ENCODE measurements at regions not wholly inside any gene's neighbourhood (a gene's known extent, or its start where the extent isn't known, plus 50 kb on each side); places are given as distances from the start of the nearest gene placed in this dataset.

GRCh38 chr2:8453904-8454302, 228.0 kb upstream of the ID2 start:
- Histone ChIP-seq H3K36me3 (no peaks in the 10 kb centered on the region), H3K4me1 (peaks cover 0 to 3% of the 10 kb centered on the region in 2 donors), H3K27ac (peak overlapping the region; percentile 0 to 69), H3K4me3 (no peak overlapping the region), H3K27me3 (peaks cover 0 to 5% of the 10 kb centered on the region in 2 donors), H3K9me3 (no peaks in the 10 kb centered on the region)
- peak; percentile 78 for DNase-seq (ENCODE audit: low spot score)
- no peak for TF ChIP-seq CTCF (IDR thresholded peaks at IDR 0.05)

DNA sequence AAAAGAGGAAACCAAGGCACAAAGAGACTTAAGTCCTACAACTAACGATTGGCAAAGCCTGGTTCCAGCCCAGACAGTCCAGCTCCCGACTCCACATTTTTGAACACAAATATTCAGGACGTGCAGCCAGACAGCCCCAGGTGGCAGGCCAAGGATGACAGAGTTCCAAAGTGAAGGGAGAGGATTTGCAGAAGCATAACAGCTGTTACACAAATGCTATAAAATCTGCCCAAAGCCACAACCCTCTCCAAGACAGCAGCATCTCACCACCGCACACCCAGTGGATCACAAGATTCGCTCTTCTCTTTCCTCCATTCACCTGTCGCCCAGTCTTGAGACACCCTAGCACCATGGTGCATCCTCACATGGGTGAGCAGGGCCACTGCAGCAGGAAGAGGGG, 227.1 kb upstream of the ID2 start:
- no peak for DNase-seq (ENCODE audit: low spot score)
- Histone ChIP-seq H3K27me3 (peaks cover 0 to 5% of the 10 kb centered on the region in 2 donors), H3K4me3 (no peak overlapping the region), H3K9me3 (no peaks in the 10 kb centered on the region), H3K4me1 (peaks cover 0 to 3% of the 10 kb centered on the region in 2 donors), H3K27ac (peak overlapping the region in 1 of 2 donors; percentile 69), H3K36me3 (no peaks in the 10 kb centered on the region)
- no peak for TF ChIP-seq CTCF (IDR thresholded peaks at IDR 0.05)

GRCh38 chr2:8455236-8456150, 226.4 kb upstream of the ID2 start:
- Histone ChIP-seq H3K27me3 (peaks cover 0 to 5% of the 10 kb centered on the region in 2 donors), H3K4me1 (peaks cover 0 to 3% of the 10 kb centered on the region in 2 donors), H3K4me3 (no peak overlapping the region), H3K36me3 (no peaks in the 10 kb centered on the region), H3K9me3 (no peaks in the 10 kb centered on the region), H3K27ac (peak overlapping the region; percentile 26 to 69)
- TF ChIP-seq CTCF (IDR thresholded peaks at IDR 0.05), result no peak
- DNase-seq (ENCODE audit: low spot score), result peak; percentile 87

GRCh38 chr2:8456151-8457091, 225.4 kb upstream of the ID2 start:
- H3K9me3 ChIP-seq, result no peaks in the 10 kb centered on the region
- peak overlapping the region; percentile 26 to 69 for H3K27ac ChIP-seq
- peaks cover 0 to 5% of the 10 kb centered on the region in 2 donors for H3K27me3 ChIP-seq
- no peak for DNase-seq (ENCODE audit: low spot score)
- no peak overlapping the region for H3K4me3 ChIP-seq
- TF ChIP-seq CTCF (IDR thresholded peaks at IDR 0.05), result no peak
- no peaks in the 10 kb centered on the region for H3K36me3 ChIP-seq
- H3K4me1 ChIP-seq, result no peaks in the 10 kb centered on the region

- Histone ChIP-seq H3K36me3 (no peaks in the 10 kb centered on the region), H3K27ac (no peak overlapping the region), H3K9me3 (no peaks in the 10 kb centered on the region), H3K27me3 (peaks cover 0 to 5% of the 10 kb centered on the region in 2 donors), H3K4me3 (peak overlapping the region in 1 of 2 donors; percentile 13), H3K4me1 (no peaks in the 10 kb centered on the region)
- peak; percentile 26 for DNase-seq (ENCODE audit: low spot score)
- TF ChIP-seq CTCF (IDR thresholded peaks at IDR 0.05), result no peak
Measured at GRCh38 chr2:8457092-8457481, 224.8 kb upstream of the ID2 start.

All from right atrium auricular region (tissue), 2 donors.